ENCODE measurements at regions not wholly inside any gene's neighbourhood (a gene's known extent, or its start where the extent isn't known, plus 50 kb on each side); places are given as distances from the start of the nearest gene placed in this dataset.
A peak's percentile ranks its signal among the peaks of the same experiment; 100 is the strongest.

DNA sequence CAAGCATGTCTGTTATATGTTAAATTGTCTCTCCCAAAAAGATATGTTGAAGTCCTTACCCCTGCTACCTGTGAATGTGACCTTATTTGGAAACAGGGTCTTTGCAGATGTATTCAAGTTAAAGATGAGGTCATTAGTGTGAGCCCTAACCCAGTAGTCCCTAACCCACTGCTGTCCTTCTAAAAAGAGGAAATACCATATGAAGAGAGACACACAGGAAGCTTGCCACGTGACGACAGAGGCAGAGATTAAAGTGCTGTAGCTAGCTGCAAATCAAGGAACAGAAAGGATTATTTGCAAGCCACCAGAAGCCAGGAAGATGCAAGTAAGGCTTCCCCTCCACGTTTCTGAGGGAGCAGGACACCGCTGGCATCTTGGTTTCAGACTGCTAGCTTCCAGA, 150.1 kb downstream of the HNRNPD start:
- H3K27ac ChIP-seq (ENCODE audit: low read depth in 1 of 2, low read length in 1 of 2), result no peak overlapping the region
- H3K27me3 ChIP-seq (ENCODE audit: control insufficient read depth in 3 of 3, insufficient read depth in 3 of 3, low read length in 2 of 3), result no peaks in the 10 kb centered on the region
- no peaks in the 10 kb centered on the region for H3K4me1 ChIP-seq (ENCODE audit: control insufficient read depth in 5 of 5, insufficient read depth in 5 of 5, low read length in 5 of 5)
- H3K9me3 ChIP-seq (ENCODE audit: control insufficient read depth in 4 of 4, insufficient read depth in 3 of 4, low read length in 3 of 4), result no peaks in the 10 kb centered on the region
- ATAC-seq (ENCODE audit: insufficient read depth, low FRiP score), result peak; percentile 69
- peak in 2 of 3 donors; percentile 11 to 32 for DNase-seq
- TF ChIP-seq CTCF (IDR thresholded peaks at IDR 0.05; ENCODE audit: control extremely low read depth, extremely low read depth), result no peak
- WGBS, 2 donors, result 6 to 22% methylated on average over 4 of the region's 4 CpGs
- no peak overlapping the region for H3K9ac ChIP-seq (ENCODE audit: insufficient read depth in 1 of 2, low read length in 2 of 2)
- H3K4me3 ChIP-seq, result no peak overlapping the region
- no peaks in the 10 kb centered on the region for H3K36me3 ChIP-seq (ENCODE audit: control insufficient read depth in 4 of 4, insufficient read depth in 4 of 4, low read length in 4 of 4)

GRCh38 chr4:82219346-82219745, 154.4 kb downstream of the HNRNPD start:
- Histone ChIP-seq H3K4me3 (no peak overlapping the region), H3K27me3 (ENCODE audit: control insufficient read depth in 3 of 3, insufficient read depth in 3 of 3, low read length in 2 of 3) (no peaks in the 10 kb centered on the region), H3K9ac (ENCODE audit: insufficient read depth in 1 of 2, low read length in 2 of 2) (no peak overlapping the region), H3K36me3 (ENCODE audit: control insufficient read depth in 4 of 4, insufficient read depth in 4 of 4, low read length in 4 of 4) (no peaks in the 10 kb centered on the region), H3K4me1 (ENCODE audit: control insufficient read depth in 5 of 5, insufficient read depth in 5 of 5, low read length in 5 of 5) (no peaks in the 10 kb centered on the region), H3K27ac (ENCODE audit: low read depth in 1 of 2, low read length in 1 of 2) (no peak overlapping the region), H3K9me3 (ENCODE audit: control insufficient read depth in 4 of 4, insufficient read depth in 3 of 4, low read length in 3 of 4) (no peaks in the 10 kb centered on the region)
- 86 to 90% methylated on average over 6 of the region's 6 CpGs for WGBS, 2 donors
- ATAC-seq (ENCODE audit: insufficient read depth, low FRiP score) (no peak), DNase-seq (no peak)
- TF ChIP-seq CTCF (IDR thresholded peaks at IDR 0.05; ENCODE audit: control extremely low read depth, extremely low read depth), result no peak

DNA sequence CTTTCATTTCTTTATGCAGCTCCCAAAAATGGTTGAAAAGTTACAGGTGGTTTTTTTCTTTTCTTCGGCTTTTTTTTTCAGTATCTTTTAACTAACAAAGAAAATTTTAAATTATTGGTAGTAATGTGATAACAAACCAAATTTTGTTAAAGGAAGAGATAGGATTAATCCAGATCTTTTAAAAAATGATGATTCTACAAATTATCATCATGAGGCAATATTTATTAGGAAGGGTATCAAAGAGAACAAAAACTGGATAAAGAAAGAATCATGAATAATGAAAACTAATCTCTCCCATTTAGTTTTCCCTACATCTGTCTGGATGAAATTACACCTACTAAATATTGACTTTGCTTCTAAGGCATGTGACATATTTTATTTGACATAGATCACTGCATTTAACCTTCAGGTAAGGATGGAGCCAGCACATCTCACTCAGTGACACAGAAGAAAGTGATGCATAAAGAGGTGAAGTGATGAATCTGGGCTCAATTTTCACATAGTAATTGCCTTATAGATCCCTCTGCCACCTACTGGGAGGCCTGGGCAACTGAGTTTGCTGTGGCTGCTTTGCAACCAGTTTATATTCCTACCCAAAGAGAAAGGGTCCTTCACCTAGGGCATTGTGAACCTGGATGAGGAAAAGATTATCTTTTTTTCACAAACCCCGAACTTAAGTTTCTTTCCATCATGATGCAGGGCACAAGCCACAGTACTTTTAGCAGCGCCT, 155.6 kb downstream of the HNRNPD start:
- no peak for TF ChIP-seq CTCF (IDR thresholded peaks at IDR 0.05; ENCODE audit: control extremely low read depth, extremely low read depth)
- no peaks in the 10 kb centered on the region for H3K4me1 ChIP-seq (ENCODE audit: control insufficient read depth in 5 of 5, insufficient read depth in 5 of 5, low read length in 5 of 5)
- no peak for DNase-seq
- no peaks in the 10 kb centered on the region for H3K27me3 ChIP-seq (ENCODE audit: control insufficient read depth in 3 of 3, insufficient read depth in 3 of 3, low read length in 2 of 3)
- H3K9me3 ChIP-seq (ENCODE audit: control insufficient read depth in 4 of 4, insufficient read depth in 3 of 4, low read length in 3 of 4), result no peaks in the 10 kb centered on the region
- no peaks in the 10 kb centered on the region for H3K36me3 ChIP-seq (ENCODE audit: control insufficient read depth in 4 of 4, insufficient read depth in 4 of 4, low read length in 4 of 4)
- no peak for ATAC-seq (ENCODE audit: insufficient read depth, low FRiP score)
- H3K9ac ChIP-seq (ENCODE audit: insufficient read depth in 1 of 2, low read length in 2 of 2), result no peak overlapping the region
- H3K4me3 ChIP-seq, result no peak overlapping the region
- 87 to 88% methylated on average over 3 of the region's 3 CpGs for WGBS, 2 donors
- no peak overlapping the region for H3K27ac ChIP-seq (ENCODE audit: low read depth in 1 of 2, low read length in 1 of 2)

GRCh38 chr4:82216219-82216618, 157.6 kb downstream of the HNRNPD start:
- no peaks in the 10 kb centered on the region for H3K4me1 ChIP-seq (ENCODE audit: control insufficient read depth in 5 of 5, insufficient read depth in 5 of 5, low read length in 5 of 5)
- H3K27me3 ChIP-seq (ENCODE audit: control insufficient read depth in 3 of 3, insufficient read depth in 3 of 3, low read length in 2 of 3), result no peaks in the 10 kb centered on the region
- H3K9me3 ChIP-seq (ENCODE audit: control insufficient read depth in 4 of 4, insufficient read depth in 3 of 4, low read length in 3 of 4), result no peaks in the 10 kb centered on the region
- H3K9ac ChIP-seq (ENCODE audit: insufficient read depth in 1 of 2, low read length in 2 of 2), result no peak overlapping the region
- no peaks in the 10 kb centered on the region for H3K36me3 ChIP-seq (ENCODE audit: control insufficient read depth in 4 of 4, insufficient read depth in 4 of 4, low read length in 4 of 4)
- no peak for DNase-seq
- no peak for TF ChIP-seq CTCF (IDR thresholded peaks at IDR 0.05; ENCODE audit: control extremely low read depth, extremely low read depth)
- WGBS, 2 donors, result 50 to 64% methylated on average over 2 of the region's 2 CpGs
- ATAC-seq (ENCODE audit: insufficient read depth, low FRiP score), result no peak
- no peak overlapping the region for H3K4me3 ChIP-seq
- H3K27ac ChIP-seq (ENCODE audit: low read depth in 1 of 2, low read length in 1 of 2), result no peak overlapping the region
